Transverse colon (tissue), 4 donors: ENCODE measurements at regions not wholly inside any gene's neighbourhood (a gene's known extent, or its start where the extent isn't known, plus 50 kb on each side); places are given as distances from the start of the nearest gene placed in this dataset.

Source experiments
- DNase-seq: peaks from one replicate; pipeline ENCODE4 v3.0.0-alpha.2; 2019
- H3K27ac ChIP-seq, 4 donors: fragments of 200-600 bp; sonication (generic); 2 replicates each; pipeline ENCODE4 v1.5.1; 2016 to 2018; ENCODE audit warnings: inconsistent platforms in 4 of 4
- H3K27me3 ChIP-seq: fragments of 200-600 bp; sonication (generic); 2 replicates; pipeline ENCODE4 v1.5.1; 2017; ENCODE audit warnings: inconsistent platforms
- H3K36me3 ChIP-seq, 4 donors: fragments of 200-600 bp; sonication (generic); 2 replicates each; pipeline ENCODE4 v1.5.1; 2017 to 2019; ENCODE audit warnings: inconsistent platforms in 4 of 4
- H3K4me1 ChIP-seq, 4 donors: fragments of 200-600 bp; sonication (generic); 2 replicates each; pipeline ENCODE4 v1.5.1; 2017 to 2020; ENCODE audit warnings: inconsistent platforms in 4 of 4
- H3K4me3 ChIP-seq, 4 donors: fragments of 200-600 bp; sonication (generic); 1 replicate in 1 of 4; 2 replicates in 3 of 4; pipeline versions ENCODE4 v1.5.1 to v1.6.1; 2017 to 2019; ENCODE audit warnings: inconsistent platforms in 4 of 4
- H3K9me3 ChIP-seq, 2 donors: fragments of 200-600 bp; sonication (generic); 2 replicates each; pipeline ENCODE4 v1.5.1; 2017 to 2019; ENCODE audit warnings: inconsistent platforms in 2 of 2
- CTCF ChIP-seq, 5 experiments: fragments of 200-600 bp in 3 of 5; fragments of 450-650 bp in 2 of 5; sonication (generic) in 3 of 5; IDR thresholded peaks; 1 replicate in 2 of 5; 2 replicates in 3 of 5; pipeline ENCODE4 v1.5.1; 2016 to 2017; ENCODE audit warnings: antibody characterized with exemption in 5 of 5, inconsistent platforms in 3 of 5, mild to moderate bottlenecking in 2 of 5, moderate library complexity in 1 of 5
- EP300 ChIP-seq: sonication (generic); formaldehyde crosslinking; IDR thresholded peaks from one replicate; pipeline ENCODE4 v1.6.1; 2017; ENCODE audit warnings: antibody characterized with exemption, low read depth
- POLR2A ChIP-seq: fragments of 450-650 bp; IDR thresholded peaks from one replicate; pipeline ENCODE4 v1.6.1; 2016; ENCODE audit warnings: antibody characterized with exemption, mild to moderate bottlenecking, moderate library complexity
- POLR2AphosphoS5 ChIP-seq, 3 donors: sonication (generic); formaldehyde crosslinking; IDR thresholded peaks; one replicate each; pipeline ENCODE4 v1.6.1; 2016; ENCODE audit warnings: antibody characterized with exemption in 3 of 3
- WGBS, 2 donors: methylation state at CpG; one replicate each; pipeline ENCODE4 v1.1.5; 2018; ENCODE audit warnings: low coverage in 1 of 2; 5-methylcytosine and 5-hydroxymethylcytosine counted together
- in situ Hi-C, 4 donors: fragments of 200-750 bp; cut with MboI; loops; one replicate each; pipeline versions ENCODE4 v1.15.0 to v1.15.1; 2017; ENCODE audit warnings: low sequenced_read_pairs in 3 of 4, low pct_ligation_motif_present in 1 of 4, low pct_unique_long_range_greater_than_20kb in 1 of 4
- intact Hi-C: fragments of 100-400 bp; cut with DNase I; formaldehyde crosslinking; loops from one replicate; pipeline ENCODE4 v1.15.1; 2023; ENCODE audit warnings: low total_unique reads

- H3K36me3 ChIP-seq: no peaks in the 10 kb centered on the region
- no peaks in the 10 kb centered on the region for H3K27me3 ChIP-seq
- no peak overlapping the region for H3K27ac ChIP-seq
- 50 to 62% methylated on average over 2 of the region's 2 CpGs for WGBS, 2 donors
- intact Hi-C loops (no loop called here), in situ Hi-C loops (loop anchor here in 1 of 4 donors (25.0 kb wide), 1 partner anchor 221 kb away; no protein-coding TSS in a partner anchor)
- DNase-seq: no peak
- no peaks in the 10 kb centered on the region for H3K4me1 ChIP-seq
- peaks cover 0 to 3% of the 10 kb centered on the region in 2 donors for H3K9me3 ChIP-seq
- TF ChIP-seq CTCF (IDR thresholded peaks at IDR 0.05): no peak
- TF ChIP-seq EP300: no peak
- TF ChIP-seq POLR2A: no peak
- no peak for TF ChIP-seq POLR2AphosphoS5 (IDR thresholded peaks at IDR 0.05)
- no peak overlapping the region for H3K4me3 ChIP-seq
Observed at GRCh38 chr9:109591691-109592090, 93.6 kb upstream of the PTPN3 start.

GRCh38 chr9:109593612-109594011 is 95.5 kb upstream of the PTPN3 start:
- peaks cover 0 to 3% of the 10 kb centered on the region in 2 donors for H3K9me3 ChIP-seq
- 71% methylated on average over 5 of the region's 5 CpGs; no CpG with 5 or more reads in 1 of the 2 donors for WGBS, 2 donors
- no peaks in the 10 kb centered on the region for H3K27me3 ChIP-seq
- no peak overlapping the region for H3K27ac ChIP-seq
- TF ChIP-seq CTCF (IDR thresholded peaks at IDR 0.05) (no peak), POLR2A (no peak), EP300 (no peak), POLR2AphosphoS5 (IDR thresholded peaks at IDR 0.05) (no peak)
- no peaks in the 10 kb centered on the region for H3K36me3 ChIP-seq
- DNase-seq: no peak
- H3K4me1 ChIP-seq: no peaks in the 10 kb centered on the region
- in situ Hi-C loops: loop anchor here in 1 of 4 donors (25.0 kb wide), 1 partner anchor 219 kb away; no protein-coding TSS in a partner anchor
- no peak overlapping the region for H3K4me3 ChIP-seq
- intact Hi-C loops: no loop called here

GRCh38 chr9:109597496-109597895 is 99.4 kb upstream of the PTPN3 start:
- no peaks in the 10 kb centered on the region for H3K27me3 ChIP-seq
- H3K36me3 ChIP-seq: no peaks in the 10 kb centered on the region
- no peak for DNase-seq
- no peak for TF ChIP-seq POLR2A
- no peak for TF ChIP-seq CTCF (IDR thresholded peaks at IDR 0.05)
- TF ChIP-seq EP300: no peak
- no peak for TF ChIP-seq POLR2AphosphoS5 (IDR thresholded peaks at IDR 0.05)
- H3K27ac ChIP-seq: no peak overlapping the region
- in situ Hi-C loops (loop anchor here in 1 of 4 donors (25.0 kb wide), 1 partner anchor 215 kb away; no protein-coding TSS in a partner anchor), intact Hi-C loops (no loop called here)
- 70 to 78% methylated on average over 3 of the region's 3 CpGs for WGBS, 2 donors
- H3K4me3 ChIP-seq: no peak overlapping the region
- no peaks in the 10 kb centered on the region for H3K4me1 ChIP-seq
- no peaks in the 10 kb centered on the region for H3K9me3 ChIP-seq

DNA sequence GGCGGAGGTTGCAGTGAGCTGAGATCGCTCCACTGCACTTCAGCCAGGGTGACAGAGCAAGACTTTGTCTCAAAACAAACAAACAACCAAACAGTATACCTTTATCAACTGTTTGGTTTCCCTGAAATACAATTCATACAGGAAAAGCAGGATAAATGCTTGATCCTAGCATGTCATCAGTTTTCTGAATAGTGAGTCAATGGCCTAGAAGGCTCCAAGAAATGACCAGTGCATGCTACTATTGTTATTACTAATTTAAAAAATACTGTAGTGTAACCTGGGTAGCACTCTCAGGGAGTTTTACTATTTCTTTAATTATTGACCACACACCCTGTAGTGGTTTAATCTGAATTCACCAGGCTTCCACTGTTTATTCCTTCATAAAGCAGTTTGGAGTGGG is 101.0 kb upstream of the PTPN3 start:
- Histone ChIP-seq H3K27me3 (no peaks in the 10 kb centered on the region), H3K9me3 (no peaks in the 10 kb centered on the region), H3K4me3 (no peak overlapping the region), H3K36me3 (no peaks in the 10 kb centered on the region), H3K4me1 (no peaks in the 10 kb centered on the region), H3K27ac (no peak overlapping the region)
- intact Hi-C loops (no loop called here), in situ Hi-C loops (loop anchor here in 1 of 4 donors (25.0 kb wide), 1 partner anchor 213 kb away; no protein-coding TSS in a partner anchor)
- 88 to 93% methylated on average over 2 of the region's 2 CpGs for WGBS, 2 donors
- no peak for DNase-seq
- TF ChIP-seq CTCF (IDR thresholded peaks at IDR 0.05): no peak
- no peak for TF ChIP-seq POLR2A
- TF ChIP-seq POLR2AphosphoS5 (IDR thresholded peaks at IDR 0.05): no peak
- no peak for TF ChIP-seq EP300
